GM18505 (cell line): ENCODE measurements at regions not wholly inside any gene's neighbourhood (a gene's known extent, or its start where the extent isn't known, plus 50 kb on each side); places are given as distances from the start of the nearest gene placed in this dataset.

ENCODE experiments used
- ATAC-seq: cut with Tn5 transposase; IDR thresholded peaks from one replicate; pipeline ENCODE4 v1.9.1; 2021; ENCODE audit not compliant: unreplicated experiment
- POLR2A ChIP-seq: IDR thresholded peaks from 4 replicates; pipeline ENCODE4 v1.6.1; 2011; ENCODE audit warnings: borderline replicate concordance; ENCODE audit not compliant: insufficient read depth, insufficient read length; ENCODE audit errors: extremely low read depth

DNA sequence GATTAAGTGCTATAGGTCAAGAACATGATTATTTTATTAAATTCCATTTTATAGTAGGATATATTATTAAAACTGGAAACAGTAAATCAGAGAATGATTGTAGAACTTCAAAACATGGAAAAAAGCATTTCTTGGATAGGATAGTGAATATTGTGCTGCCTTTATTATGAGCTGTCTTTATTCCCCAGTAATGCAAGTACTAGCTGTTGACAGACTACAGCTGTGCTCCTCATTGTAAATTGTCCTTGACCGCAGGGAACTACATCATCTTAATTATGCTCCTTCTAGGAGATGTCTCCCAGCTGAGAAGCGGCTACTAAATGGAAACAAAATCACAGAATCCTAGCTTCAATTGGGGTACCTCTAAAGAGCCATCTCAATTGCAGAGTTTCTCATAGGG, 1457.2 kb upstream of the PCDH7 start:
- no peak for ATAC-seq
- no peak for TF ChIP-seq POLR2A

DNA sequence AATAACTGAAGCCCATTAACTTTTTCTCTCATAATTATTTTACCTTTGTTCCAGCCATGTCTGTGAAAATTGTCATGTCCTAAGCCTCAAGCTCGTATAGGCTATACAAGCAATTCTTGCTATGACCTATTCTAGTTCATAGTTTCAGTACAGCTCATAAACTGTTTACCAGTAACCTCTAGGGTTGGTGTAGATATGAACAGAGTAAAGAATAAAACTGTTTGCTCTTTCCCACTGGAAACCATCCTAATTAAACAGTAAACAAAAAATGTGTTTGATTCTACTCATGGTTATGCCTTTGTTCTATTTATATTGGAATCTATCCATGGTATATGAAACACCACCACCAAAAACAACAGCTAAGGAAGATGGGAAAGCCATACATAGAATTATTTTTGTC, 1444.0 kb upstream of the PCDH7 start:
- ATAC-seq, result no peak

DNA sequence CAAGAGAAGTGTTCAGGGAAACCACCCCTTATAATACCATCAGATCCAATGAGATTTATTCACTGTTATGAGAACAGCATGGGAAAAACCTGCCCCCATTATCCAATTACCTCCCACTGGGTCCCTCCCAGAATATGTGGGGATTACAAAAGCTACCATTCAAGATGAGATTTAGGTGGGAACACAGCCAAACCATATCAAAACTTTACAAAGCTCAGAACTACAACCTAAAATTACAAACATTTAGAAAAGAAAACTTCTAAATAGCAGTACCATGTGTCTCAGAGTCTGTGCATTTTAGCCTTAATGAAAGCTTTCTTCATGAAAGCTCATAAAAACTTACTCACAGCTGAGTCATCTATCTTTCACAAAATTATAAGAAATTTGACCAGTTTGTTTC, 1442.8 kb upstream of the PCDH7 start:
- no peak for ATAC-seq
- no peak for TF ChIP-seq POLR2A

More for the DNA sequence above, 1444.0 kb upstream of the PCDH7 start:
- no peak for TF ChIP-seq POLR2A

DNA sequence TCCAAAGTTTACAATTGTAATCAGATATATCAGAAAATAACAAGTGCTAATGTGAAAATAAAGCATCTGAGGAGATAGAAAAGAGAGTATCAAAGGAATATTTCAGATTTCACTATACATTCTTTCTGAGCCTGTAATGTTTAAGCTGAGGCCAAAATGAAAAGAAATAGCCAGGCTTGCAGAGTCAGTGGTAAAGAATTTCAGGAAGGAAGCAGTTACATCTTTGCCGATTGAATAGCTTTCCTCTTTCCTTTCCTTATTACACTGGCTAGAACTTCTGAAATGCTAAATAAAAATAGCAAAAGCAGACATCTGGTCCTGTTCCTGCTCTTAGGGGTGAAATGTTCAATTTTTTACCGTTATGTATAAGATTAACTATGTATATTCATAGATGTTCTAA, 1441.6 kb upstream of the PCDH7 start:
- ATAC-seq, result no peak

DNA sequence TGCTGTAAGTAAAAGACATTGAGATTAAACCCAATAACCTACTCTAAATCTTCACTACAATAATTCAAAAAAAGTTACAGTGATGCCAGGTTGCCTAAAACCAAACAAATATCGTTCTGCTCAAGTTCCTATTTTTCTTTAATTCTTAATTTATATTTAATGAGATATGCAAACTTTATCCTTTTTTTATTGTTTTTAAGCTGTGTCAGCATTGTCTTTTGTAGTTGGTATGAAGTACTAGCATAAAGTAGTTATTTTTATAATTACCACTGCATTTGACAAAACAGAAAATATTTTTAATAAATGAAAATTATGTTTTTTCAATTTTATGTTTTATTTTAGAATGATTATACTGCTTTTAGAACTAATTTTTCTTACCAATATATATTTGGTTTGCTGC, 1431.1 kb upstream of the PCDH7 start:
- ATAC-seq, result no peak

More for the DNA sequence above, 1441.6 kb upstream of the PCDH7 start:
- TF ChIP-seq POLR2A, result no peak

DNA sequence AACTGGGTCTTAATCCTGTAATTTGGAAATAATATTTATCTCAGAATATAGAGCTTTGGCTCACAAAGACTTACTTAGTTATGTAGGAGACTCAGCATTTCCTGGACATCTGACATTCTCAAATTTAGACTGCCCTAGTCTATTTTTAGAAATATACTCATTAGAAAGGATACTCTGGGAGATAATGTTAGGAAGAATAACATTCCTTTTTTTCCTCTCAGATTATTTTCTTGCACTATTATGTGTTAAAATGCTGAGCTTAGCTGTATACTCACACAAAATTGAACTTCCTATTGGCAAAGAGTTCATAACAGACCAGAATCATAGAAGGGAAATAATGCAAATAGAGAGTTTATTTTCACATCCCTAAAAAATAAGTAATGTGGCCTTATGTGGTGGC, 1424.9 kb upstream of the PCDH7 start:
- ATAC-seq, result no peak
- TF ChIP-seq POLR2A, result no peak

More for the DNA sequence above, 1431.1 kb upstream of the PCDH7 start:
- TF ChIP-seq POLR2A, result no peak

DNA sequence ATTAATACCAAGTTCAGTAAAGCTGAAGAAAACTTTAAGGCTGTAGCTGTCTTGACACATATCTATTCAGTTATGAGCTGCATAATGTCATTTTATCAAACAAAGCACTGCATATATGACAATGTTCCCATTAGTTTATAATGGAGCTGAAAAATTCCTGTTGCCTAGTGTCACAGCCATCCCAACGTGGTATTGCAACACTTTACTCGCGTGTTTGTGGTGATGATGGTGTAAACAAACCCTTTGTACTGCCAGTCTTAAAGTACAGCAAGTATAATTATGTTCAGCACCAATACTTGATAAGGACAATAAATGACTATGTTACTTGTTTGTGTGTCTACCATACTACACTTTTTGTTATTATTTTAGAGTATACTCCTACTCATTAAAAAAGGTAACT, 1415.6 kb upstream of the PCDH7 start:
- ATAC-seq, result no peak
- TF ChIP-seq POLR2A, result no peak

DNA sequence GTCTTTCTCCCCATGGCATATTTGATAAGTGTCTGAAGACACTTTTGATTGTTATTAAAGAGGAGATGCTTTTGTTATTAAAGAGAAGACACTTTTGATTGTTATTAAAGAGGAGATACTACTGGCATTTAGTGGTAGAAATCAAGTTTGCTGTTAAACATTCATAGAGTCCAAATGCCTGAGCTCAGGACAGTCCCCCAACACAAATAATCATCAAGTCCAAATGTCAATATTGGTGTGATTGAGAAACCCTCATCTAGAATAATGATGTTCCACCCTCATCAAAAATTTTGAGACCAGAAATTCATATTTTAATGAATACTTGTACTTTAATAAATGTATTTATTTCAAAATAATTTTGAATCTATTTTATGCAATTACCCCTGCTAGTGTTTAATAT, 1412.9 kb upstream of the PCDH7 start:
- ATAC-seq, result no peak
- no peak for TF ChIP-seq POLR2A

DNA sequence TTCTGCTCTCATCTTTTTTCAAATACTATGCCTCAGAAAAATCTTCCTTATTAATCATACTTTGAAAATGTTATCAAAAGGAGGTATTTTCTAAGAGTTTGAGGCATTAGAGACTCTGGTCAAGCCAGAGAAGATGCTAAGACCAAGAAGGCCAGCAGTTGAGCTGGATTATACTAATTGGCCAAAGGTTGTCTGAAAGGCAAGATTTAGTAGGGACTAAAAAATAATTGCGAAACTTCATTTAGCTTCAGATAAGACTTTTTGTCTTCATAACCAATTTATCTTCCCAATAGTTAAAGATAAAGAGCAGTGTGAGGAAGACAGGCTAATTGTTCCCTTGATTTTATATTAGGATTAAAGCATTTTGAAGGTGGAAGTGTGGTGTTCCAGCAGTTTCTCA, 1412.4 kb upstream of the PCDH7 start:
- no peak for ATAC-seq
- no peak for TF ChIP-seq POLR2A

DNA sequence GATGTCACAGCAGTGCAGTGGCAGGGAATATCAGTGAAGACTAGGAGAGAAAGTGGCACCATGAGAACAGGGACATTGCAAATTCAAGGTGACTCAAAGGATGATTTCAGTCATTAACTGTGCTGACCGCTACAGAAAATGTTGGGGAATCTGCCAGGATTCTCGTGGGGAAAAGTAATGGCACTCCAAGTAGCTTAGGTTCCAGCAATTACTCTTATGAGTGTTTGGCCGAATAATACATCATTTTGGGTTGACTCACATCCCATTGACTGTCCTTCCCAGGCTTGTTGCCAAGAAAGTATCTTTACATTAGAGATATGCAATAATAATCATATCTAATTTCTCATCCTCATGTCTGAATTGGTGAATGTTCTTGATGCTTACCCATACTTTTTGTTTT, 1411.1 kb upstream of the PCDH7 start:
- ATAC-seq, result no peak
- no peak for TF ChIP-seq POLR2A

DNA sequence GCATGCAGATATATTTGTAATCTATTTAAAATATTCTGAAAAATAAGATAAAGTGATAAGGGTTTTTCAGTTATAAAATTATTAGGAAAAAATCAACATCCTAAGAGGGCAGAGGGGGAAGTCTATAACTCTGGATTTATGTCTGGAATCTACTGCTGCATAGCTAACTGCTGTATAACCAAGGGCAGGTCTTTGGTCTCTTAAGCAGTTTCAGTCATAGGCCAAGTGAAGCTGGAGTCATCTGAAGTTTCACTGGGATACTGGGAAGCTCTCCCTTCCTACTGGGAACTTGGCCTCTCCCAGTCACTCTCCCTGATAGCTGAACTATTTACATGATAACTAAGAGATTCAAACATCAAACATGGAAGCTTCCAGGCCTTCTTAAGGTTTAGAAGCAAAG, 1409.9 kb upstream of the PCDH7 start:
- ATAC-seq, result no peak
- TF ChIP-seq POLR2A, result no peak

DNA sequence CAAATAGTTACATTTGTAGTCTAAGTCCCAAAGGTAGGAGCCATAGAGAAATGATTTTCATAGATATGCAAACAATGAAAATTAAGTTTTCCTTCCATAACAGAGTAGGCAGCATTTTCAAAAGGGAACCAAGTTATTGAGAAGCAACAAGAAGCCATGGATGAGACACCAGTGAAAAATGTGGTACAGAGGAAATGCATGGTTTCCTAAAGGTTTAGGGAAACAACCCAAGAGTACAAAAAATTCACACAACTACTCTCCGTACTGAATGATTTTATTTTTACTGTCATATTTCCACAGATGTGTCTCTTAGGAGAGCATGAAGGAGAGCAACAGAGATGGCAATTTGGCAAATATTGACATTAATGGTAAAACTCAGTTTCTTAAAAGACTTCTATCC, 1408.9 kb upstream of the PCDH7 start:
- ATAC-seq, result no peak
- no peak for TF ChIP-seq POLR2A

DNA sequence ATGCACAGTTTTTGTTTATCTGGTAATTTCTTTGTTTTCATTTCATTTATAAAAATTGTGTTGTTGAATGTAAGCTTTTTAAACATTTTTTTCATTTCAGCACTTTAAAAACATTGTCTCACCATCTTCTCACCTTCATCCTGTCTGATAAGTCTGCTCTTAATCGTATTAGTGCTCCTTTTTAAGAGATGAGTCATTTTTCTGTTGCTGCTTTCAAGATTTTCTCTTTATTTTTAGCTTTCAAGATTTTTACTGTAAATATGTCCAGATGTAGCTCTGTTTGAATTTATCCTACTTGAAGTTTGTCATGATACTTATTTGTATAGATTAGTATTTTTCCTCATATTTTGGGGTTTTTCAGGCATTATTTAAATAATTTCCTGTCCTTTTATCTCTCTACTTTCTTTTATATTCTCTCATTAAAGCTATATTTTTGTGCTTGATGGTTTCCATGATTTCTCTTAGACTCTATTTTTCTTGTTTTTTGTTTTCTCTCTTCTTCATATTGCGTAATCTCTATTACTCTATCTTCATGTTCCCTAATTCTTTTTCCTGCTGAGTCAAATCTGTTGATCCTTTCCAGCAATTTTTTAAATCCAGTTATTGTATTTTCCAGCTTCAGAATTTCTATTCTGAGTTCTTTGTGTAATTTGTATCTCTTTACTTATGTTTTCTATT, 1400.4 kb upstream of the PCDH7 start:
- ATAC-seq, result no peak
- TF ChIP-seq POLR2A, result no peak

DNA sequence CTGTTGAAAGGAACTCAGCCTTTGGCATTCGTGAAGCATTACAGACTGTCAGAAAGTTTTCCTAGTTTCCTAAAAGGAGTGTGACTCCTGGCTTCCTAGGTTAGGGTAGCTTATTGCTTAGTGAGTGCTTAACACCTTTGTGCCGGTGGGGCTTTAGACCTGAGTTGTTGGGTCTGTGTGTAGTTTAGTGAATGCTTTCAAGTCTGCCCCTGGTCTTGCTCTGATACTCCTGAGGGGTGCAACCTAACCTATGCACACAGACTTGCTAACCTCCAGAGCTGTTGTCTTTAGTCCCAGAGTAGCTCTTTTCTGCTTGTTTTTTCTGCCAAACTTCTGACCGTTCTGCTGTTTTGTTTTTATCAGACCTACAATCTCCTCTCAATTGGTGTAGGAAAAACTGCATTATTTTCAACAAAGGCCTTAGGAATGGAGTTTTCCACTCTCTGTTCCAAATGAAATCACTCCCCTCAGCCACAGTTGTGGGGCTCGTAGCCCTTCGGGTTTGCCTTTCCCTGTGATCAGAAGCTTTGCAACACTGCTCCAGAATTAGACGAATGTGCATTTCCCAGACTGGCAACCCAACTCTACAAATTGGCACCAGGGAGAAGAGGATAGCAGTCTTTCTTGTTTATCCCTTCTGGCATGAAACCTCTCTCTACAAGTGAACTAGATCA, 1399.1 kb upstream of the PCDH7 start:
- TF ChIP-seq POLR2A, result no peak
- ATAC-seq, result no peak
